ENCODE measurements at regions not wholly inside any gene's neighbourhood (a gene's known extent, or its start where the extent isn't known, plus 50 kb on each side); places are given as distances from the start of the nearest gene placed in this dataset.

DNA sequence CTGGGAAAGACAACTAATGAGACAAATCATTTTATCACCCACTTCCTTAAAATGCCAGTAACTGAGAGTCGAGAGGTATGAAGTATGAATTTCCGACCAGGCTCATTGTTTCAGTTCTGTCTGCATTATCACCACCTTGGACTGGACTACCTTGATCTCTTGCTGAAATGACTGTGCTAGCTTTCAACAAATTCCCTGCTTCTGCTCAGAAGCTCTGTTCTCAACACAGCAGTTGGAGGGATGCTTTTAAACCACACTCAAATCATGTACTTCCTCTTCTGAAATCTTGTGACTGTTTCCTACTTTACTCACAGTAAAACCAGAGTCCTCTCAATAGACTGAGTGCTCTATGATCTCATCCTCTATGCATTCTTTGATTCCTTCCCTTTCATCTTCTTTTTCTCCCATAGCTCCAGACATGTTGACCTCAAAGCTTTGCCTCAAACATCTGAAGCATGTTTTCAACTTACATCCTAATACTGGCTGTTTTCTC, 195.8 kb downstream of the KCNJ2 start:
- DNase-seq (ENCODE audit: low spot score in 2 of 2) = no peak
- Histone ChIP-seq H3K27me3 (no peaks in the 10 kb centered on the region), H3K36me3 (no peaks in the 10 kb centered on the region), H3K9me3 (no peaks in the 10 kb centered on the region), H3K4me1 (no peaks in the 10 kb centered on the region), H3K4me3 (no peak overlapping the region), H3K27ac (no peak overlapping the region)
- TF ChIP-seq, protein P1, sequence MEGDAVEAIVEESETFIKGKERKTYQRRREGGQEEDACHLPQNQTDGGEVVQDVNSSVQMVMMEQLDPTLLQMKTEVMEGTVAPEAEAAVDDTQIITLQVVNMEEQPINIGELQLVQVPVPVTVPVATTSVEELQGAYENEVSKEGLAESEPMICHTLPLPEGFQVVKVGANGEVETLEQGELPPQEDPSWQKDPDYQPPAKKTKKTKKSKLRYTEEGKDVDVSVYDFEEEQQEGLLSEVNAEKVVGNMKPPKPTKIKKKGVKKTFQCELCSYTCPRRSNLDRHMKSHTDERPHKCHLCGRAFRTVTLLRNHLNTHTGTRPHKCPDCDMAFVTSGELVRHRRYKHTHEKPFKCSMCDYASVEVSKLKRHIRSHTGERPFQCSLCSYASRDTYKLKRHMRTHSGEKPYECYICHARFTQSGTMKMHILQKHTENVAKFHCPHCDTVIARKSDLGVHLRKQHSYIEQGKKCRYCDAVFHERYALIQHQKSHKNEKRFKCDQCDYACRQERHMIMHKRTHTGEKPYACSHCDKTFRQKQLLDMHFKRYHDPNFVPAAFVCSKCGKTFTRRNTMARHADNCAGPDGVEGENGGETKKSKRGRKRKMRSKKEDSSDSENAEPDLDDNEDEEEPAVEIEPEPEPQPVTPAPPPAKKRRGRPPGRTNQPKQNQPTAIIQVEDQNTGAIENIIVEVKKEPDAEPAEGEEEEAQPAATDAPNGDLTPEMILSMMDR (IDR thresholded peaks at IDR 0.05) = no peak
- intact Hi-C loops (cut with DNase I) = no loop called here

DNA sequence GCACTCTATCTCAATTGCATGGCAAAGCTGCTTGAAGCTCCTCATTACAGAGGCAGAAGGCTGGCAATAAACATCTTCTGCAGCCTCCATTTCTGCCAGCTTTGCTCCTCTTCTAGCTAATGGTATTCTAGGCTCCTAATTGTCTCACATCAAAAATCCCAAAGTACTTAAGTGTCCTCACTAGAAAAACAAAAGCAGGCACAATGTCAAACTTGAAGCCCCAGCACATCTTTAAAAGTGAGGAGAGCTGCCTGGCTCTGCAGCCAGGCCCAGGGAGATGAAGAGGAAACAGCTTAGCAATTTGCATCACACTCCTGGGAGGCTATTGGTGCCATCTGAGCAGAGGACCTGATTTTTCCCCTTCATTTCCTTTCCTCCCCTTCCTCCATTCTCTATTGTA, 197.1 kb downstream of the KCNJ2 start:
- Histone ChIP-seq H3K27ac (no peak overlapping the region), H3K27me3 (no peaks in the 10 kb centered on the region), H3K36me3 (no peaks in the 10 kb centered on the region), H3K4me1 (no peaks in the 10 kb centered on the region), H3K4me3 (no peak overlapping the region), H3K9me3 (no peaks in the 10 kb centered on the region)
- TF ChIP-seq, protein P1 (IDR thresholded peaks at IDR 0.05) = no peak
- intact Hi-C loops (cut with DNase I) = no loop called here
- no peak for DNase-seq (ENCODE audit: low spot score in 2 of 2)

DNA sequence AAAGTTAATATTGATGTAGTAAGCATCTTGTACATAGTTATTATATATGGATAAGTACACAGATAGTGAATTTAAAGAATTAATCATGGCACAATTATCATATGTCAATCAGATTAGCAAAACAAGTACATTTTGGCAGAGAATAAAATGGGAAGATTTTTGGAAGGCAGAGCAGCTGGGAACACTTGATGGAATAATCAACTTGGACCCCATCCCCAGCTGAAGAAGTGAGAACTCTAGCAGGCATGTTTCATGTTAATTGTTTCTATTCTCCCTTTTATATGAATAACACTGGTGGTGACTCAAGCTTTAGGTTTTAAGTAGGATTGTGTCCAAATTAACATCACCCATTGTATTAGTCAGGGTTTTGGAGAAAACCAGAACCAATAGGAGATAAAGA, 198.7 kb downstream of the KCNJ2 start:
- Histone ChIP-seq H3K36me3 (no peaks in the 10 kb centered on the region), H3K4me1 (no peaks in the 10 kb centered on the region), H3K4me3 (no peak overlapping the region), H3K27me3 (no peaks in the 10 kb centered on the region), H3K9me3 (no peaks in the 10 kb centered on the region), H3K27ac (no peak overlapping the region)
- TF ChIP-seq, protein P1 (IDR thresholded peaks at IDR 0.05) = no peak
- intact Hi-C loops (cut with DNase I) = no loop called here
- DNase-seq (ENCODE audit: low spot score in 2 of 2) = no peak

DNA sequence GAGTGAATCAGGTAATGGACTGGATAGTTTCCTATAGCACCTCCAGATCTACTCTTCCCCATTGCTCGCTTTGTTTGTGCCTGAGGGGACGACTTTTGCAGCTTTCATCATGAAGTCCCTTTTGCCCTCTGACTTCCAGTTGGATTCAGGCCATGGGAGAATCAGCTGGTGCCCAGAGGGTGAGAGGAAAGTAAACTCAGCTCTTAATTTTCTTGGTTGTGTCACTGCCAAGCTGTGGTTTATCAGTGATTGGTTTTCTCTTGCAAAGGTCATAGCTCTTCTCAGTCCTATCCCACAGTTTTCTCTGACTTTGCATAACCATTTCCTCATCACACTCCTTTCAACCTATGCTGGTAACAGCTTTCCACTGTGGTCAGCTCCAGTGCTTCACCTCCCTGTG, 200.1 kb downstream of the KCNJ2 start:
- H3K4me3 ChIP-seq = no peak overlapping the region
- intact Hi-C loops (cut with DNase I) = no loop called here
- no peak for DNase-seq (ENCODE audit: low spot score in 2 of 2)
- no peaks in the 10 kb centered on the region for H3K4me1 ChIP-seq
- H3K36me3 ChIP-seq = no peaks in the 10 kb centered on the region
- no peaks in the 10 kb centered on the region for H3K9me3 ChIP-seq
- H3K27me3 ChIP-seq = no peaks in the 10 kb centered on the region
- TF ChIP-seq, protein P1 (IDR thresholded peaks at IDR 0.05) = no peak
- H3K27ac ChIP-seq = no peak overlapping the region

DNA sequence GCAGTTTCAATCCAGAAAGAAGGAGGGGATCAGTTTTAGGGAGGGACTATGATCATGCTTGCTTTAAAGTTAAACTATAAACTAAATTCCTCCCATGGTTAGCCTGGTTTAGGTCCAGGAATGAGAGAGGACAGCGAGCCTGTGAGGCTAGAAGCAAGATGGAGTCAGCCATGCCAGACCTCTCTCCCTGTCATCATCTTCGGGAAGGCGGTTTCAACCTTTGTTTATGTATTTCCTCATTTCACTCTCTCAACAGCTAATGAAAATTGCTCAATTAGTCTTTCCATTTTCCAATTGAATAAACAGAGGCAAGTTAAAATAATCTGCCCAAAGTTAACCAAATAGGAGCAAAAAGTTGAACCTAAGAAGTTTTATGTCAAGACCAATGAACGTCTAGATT, 201.5 kb downstream of the KCNJ2 start:
- DNase-seq (ENCODE audit: low spot score in 2 of 2) = no peak
- H3K4me3 ChIP-seq = no peak overlapping the region
- no peak overlapping the region for H3K27ac ChIP-seq
- H3K36me3 ChIP-seq = no peaks in the 10 kb centered on the region
- H3K27me3 ChIP-seq = no peaks in the 10 kb centered on the region
- H3K4me1 ChIP-seq = no peaks in the 10 kb centered on the region
- H3K9me3 ChIP-seq = no peaks in the 10 kb centered on the region
- intact Hi-C loops (cut with DNase I) = no loop called here
- TF ChIP-seq, protein P1 (IDR thresholded peaks at IDR 0.05) = no peak

DNA sequence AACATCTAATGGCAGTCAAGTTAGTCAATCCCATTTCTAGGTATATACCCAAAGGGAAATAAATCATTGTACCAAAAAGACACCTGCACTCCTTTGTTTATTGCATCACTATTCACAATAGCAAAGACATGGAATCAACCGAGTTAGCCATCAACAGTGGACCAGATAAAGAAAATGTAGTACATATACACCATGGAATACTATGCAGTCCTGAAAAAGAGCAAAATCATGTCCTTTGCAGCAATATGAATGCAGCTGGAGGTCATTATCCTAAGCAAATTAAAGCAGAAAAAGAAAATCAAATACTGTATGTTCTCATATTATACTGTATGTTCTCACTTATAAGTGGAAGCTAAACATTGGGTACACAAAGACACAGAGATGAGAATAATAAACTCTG, 204.0 kb downstream of the KCNJ2 start:
- H3K36me3 ChIP-seq = no peaks in the 10 kb centered on the region
- no peaks in the 10 kb centered on the region for H3K4me1 ChIP-seq
- no peak overlapping the region for H3K4me3 ChIP-seq
- TF ChIP-seq, protein P1 (IDR thresholded peaks at IDR 0.05) = no peak
- DNase-seq (ENCODE audit: low spot score in 2 of 2) = no peak
- no peak overlapping the region for H3K27ac ChIP-seq
- intact Hi-C loops (cut with DNase I) = no loop called here
- H3K9me3 ChIP-seq = no peaks in the 10 kb centered on the region
- H3K27me3 ChIP-seq = no peaks in the 10 kb centered on the region
